Astrocyte (in vitro differentiated cells and primary cell): ENCODE measurements at regions not wholly inside any gene's neighbourhood (a gene's known extent, or its start where the extent isn't known, plus 50 kb on each side); places are given as distances from the start of the nearest gene placed in this dataset.

Source experiments
- EZH2 ChIP-seq: IDR thresholded peaks from 2 replicates; pipeline ENCODE4 v1.6.1; 2012; ENCODE audit warnings: mild to moderate bottlenecking, low read length, inconsistent platforms; ENCODE audit not compliant: insufficient read depth
- TF ChIP-seq, protein P1 (sequence below): IDR thresholded peaks from 2 replicates; pipeline ENCODE4 v1.5.1; 2011; ENCODE audit warnings: low read depth, mild to moderate bottlenecking, inconsistent platforms, low read length, moderate library complexity; ENCODE audit not compliant: insufficient read depth

DNA sequence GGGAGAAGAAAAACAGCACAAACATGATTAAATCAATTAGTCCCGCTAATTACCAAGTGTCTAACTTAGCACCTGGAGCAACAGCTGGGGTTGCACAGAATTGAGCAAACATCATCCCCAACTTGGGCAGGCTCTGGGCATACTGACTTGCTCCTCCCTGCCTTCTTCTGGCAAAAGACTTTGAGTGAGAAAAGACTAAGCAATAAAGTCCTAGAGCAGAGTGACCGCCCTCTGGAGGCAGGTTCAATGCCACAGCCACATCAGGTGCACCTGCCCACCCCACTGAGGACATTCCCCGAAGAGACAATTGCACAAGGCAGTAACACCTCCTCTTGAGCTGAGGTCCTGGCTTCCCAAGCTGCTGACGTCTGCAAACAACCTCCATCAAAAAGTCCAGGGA is 358.3 kb downstream of the SOX9 start:
- TF ChIP-seq, protein P1, sequence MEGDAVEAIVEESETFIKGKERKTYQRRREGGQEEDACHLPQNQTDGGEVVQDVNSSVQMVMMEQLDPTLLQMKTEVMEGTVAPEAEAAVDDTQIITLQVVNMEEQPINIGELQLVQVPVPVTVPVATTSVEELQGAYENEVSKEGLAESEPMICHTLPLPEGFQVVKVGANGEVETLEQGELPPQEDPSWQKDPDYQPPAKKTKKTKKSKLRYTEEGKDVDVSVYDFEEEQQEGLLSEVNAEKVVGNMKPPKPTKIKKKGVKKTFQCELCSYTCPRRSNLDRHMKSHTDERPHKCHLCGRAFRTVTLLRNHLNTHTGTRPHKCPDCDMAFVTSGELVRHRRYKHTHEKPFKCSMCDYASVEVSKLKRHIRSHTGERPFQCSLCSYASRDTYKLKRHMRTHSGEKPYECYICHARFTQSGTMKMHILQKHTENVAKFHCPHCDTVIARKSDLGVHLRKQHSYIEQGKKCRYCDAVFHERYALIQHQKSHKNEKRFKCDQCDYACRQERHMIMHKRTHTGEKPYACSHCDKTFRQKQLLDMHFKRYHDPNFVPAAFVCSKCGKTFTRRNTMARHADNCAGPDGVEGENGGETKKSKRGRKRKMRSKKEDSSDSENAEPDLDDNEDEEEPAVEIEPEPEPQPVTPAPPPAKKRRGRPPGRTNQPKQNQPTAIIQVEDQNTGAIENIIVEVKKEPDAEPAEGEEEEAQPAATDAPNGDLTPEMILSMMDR: no peak
- no peak for TF ChIP-seq EZH2
